PFSK-1 (cell line): ENCODE measurements at regions not wholly inside any gene's neighbourhood (a gene's known extent, or its start where the extent isn't known, plus 50 kb on each side); places are given as distances from the start of the nearest gene placed in this dataset.

Source experiments
- POLR2AphosphoS5 ChIP-seq: IDR thresholded peaks from 2 replicates; pipeline ENCODE4 v1.6.1; 2012; ENCODE audit warnings: low read depth, mild to moderate bottlenecking, control low read depth, low read length, moderate library complexity
- REST ChIP-seq, 2 experiments: IDR thresholded peaks; 2 replicates each; pipeline versions ENCODE4 v1.6.1 to v1.8.0; 2011 to 2012; ENCODE audit warnings: low read depth in 2 of 2, low read length in 2 of 2, control low read depth in 1 of 2, inconsistent platforms in 1 of 2, mild to moderate bottlenecking in 1 of 2, moderate library complexity in 1 of 2; ENCODE audit not compliant: insufficient read depth in 1 of 2

- TF ChIP-seq POLR2AphosphoS5 (no peak), REST (IDR thresholded peaks at IDR 0.05; ENCODE audit: insufficient read depth in 1 of 2, low read depth in 2 of 2, low read length in 2 of 2) (no peak)
Observed at GRCh38 chr16:65772134-65772732, 594.3 kb upstream of the CDH5 start.
